GM13976 (cell line): ENCODE measurements at regions not wholly inside any gene's neighbourhood (a gene's known extent, or its start where the extent isn't known, plus 50 kb on each side); places are given as distances from the start of the nearest gene placed in this dataset.

Source experiments
- DNase-seq: peaks from one replicate; pipeline ENCODE4 v3.0.0; 2012; ENCODE audit warnings: low spot score
- in situ Hi-C: fragments of 300-500 bp; cut with MboI; formaldehyde crosslinking; loops from one replicate; pipeline ENCODE4 v1.12.0; 2022; ENCODE audit warnings: low sequenced_read_pairs, mixed read lengths, inconsistent platforms; ENCODE audit not compliant: unreplicated experiment
- TF ChIP-seq, protein P1 (sequence below): IDR thresholded peaks from 2 replicates; pipeline ENCODE4 v1.5.1; 2012; ENCODE audit warnings: borderline replicate concordance, mild to moderate bottlenecking; ENCODE audit not compliant: insufficient read depth; ENCODE audit errors: extremely low read depth, missing control alignments, control extremely low read depth

DNA sequence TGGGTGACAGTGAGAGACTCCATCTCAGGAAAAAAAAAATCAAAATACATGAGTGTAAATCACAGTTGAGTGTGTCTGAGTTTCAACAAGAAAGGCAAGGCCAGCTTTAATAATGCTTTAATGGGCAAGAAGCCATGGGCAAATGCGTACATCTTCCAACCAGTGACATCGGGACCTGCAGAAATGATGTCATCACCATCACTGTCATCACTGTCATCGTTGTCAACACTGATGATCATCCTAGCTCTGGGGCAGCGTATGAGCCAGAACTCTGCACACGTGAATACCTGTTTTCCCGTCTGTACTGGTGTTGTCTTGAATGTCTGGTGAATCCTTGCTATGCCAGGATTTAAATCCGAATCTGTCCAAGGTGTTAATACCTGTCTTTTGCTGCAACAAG is 712.5 kb downstream of the BRD1 start:
- TF ChIP-seq, protein P1, sequence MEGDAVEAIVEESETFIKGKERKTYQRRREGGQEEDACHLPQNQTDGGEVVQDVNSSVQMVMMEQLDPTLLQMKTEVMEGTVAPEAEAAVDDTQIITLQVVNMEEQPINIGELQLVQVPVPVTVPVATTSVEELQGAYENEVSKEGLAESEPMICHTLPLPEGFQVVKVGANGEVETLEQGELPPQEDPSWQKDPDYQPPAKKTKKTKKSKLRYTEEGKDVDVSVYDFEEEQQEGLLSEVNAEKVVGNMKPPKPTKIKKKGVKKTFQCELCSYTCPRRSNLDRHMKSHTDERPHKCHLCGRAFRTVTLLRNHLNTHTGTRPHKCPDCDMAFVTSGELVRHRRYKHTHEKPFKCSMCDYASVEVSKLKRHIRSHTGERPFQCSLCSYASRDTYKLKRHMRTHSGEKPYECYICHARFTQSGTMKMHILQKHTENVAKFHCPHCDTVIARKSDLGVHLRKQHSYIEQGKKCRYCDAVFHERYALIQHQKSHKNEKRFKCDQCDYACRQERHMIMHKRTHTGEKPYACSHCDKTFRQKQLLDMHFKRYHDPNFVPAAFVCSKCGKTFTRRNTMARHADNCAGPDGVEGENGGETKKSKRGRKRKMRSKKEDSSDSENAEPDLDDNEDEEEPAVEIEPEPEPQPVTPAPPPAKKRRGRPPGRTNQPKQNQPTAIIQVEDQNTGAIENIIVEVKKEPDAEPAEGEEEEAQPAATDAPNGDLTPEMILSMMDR: no peak
- in situ Hi-C loops: no loop called here
- DNase-seq: no peak

DNA sequence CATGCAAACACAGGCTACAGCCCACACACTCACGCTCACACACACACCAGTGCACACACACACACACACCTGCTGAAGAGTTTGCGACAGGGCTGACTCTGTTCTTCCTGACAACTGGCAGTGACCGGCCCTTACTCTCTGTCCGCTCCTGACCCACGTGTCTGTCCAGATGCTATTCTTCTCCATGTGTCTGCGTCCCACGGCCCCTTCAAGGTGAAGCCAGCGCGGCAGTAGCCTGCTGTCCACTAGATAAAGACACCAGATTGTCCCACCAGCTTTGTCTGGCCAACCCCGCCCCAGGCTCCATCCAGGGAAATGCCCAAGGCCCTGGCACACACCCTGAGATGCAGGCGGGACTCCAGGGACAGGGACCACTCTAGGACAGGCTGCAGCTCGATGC is 713.9 kb downstream of the BRD1 start:
- TF ChIP-seq, protein P1: no peak
- in situ Hi-C loops: no loop called here
- DNase-seq: no peak

DNA sequence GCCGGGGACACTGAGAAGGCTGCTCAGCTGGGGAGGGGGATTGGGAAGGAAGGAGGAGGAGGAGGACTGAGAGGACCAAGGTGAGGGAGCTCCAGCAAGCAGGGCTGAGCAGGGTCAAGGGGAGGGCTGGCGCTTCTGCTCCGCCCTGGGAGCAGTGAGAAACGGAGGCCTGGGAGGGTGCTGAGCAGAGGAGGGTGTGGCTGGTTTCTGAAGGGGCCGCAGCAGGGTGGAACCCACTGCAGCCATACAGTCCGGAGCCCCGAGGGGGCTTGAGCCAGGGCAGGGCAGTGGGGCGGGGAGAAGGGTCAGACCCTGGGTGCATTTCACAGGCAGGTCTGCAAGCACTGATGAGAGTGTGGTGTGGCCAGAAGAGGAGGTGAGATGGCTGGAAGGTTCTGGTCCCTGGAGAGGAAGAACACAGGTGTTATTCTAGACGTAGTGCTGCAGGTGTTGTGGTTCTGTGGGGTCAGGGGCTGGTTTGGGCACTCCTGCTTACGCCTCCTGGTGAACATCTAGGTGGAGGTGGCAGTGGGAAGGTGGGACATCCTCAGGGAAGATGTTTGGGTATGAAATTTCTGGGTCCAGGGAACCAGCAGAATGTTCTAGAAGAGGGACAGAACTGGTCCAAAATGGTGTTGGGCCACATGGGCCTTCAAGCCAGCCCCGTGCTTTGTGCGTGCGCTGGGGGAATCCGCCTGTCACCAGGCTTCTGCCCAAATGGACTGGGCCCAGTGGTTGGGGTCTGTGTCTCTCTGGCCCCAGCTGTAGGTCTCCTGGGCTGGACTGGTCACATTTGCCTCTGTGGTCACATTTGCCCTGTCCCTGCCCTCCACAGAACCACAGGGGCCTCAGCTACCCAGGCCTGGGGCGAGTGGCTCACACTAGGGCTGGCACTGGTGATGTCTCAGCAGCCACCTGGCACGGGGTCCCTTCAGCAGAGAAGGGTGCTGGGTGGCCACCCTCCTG is 714.7 kb downstream of the BRD1 start:
- in situ Hi-C loops: no loop called here
- TF ChIP-seq, protein P1: no peak
- DNase-seq: no peak

DNA sequence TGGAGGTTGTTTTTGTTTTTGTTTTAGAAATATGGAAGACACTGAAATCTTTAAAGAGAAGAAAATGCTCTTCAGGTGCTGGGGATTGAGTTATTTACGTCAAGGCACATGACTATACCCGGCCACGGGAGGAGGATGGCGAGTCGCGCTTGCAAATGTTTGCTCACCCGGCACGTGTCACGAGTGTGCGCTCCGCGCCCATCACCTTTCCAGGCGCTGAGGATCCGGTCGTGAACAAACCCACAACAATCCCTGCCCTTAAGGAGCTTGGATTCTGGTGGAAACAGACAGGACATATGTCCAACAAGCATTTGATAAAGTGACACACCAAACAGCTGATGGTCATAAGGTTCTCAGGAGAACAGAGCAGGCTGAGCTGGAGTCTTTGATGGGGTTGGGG is 715.5 kb downstream of the BRD1 start:
- in situ Hi-C loops: no loop called here
- DNase-seq: no peak
- TF ChIP-seq, protein P1: no peak

DNA sequence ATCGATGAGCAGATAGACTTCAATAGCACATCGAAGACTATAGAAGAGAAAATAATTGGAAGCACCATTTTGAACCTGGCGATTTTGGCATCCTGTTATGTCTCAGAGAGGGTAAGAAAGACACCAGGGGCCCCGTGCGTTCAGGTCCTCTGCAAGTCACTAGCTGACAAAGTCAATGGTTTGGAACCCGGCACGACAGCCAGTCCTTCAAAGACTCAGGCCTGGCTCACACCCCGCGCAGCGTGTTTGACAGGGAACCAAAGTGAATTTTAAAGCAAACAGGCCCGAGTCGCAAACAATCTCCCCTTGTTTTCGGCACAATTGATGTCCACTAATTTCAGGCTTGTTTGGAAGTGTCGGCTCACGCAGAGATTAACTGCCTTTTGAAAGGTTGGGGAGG is 716.6 kb downstream of the BRD1 start:
- in situ Hi-C loops: no loop called here
- TF ChIP-seq, protein P1: no peak
- DNase-seq: no peak

DNA sequence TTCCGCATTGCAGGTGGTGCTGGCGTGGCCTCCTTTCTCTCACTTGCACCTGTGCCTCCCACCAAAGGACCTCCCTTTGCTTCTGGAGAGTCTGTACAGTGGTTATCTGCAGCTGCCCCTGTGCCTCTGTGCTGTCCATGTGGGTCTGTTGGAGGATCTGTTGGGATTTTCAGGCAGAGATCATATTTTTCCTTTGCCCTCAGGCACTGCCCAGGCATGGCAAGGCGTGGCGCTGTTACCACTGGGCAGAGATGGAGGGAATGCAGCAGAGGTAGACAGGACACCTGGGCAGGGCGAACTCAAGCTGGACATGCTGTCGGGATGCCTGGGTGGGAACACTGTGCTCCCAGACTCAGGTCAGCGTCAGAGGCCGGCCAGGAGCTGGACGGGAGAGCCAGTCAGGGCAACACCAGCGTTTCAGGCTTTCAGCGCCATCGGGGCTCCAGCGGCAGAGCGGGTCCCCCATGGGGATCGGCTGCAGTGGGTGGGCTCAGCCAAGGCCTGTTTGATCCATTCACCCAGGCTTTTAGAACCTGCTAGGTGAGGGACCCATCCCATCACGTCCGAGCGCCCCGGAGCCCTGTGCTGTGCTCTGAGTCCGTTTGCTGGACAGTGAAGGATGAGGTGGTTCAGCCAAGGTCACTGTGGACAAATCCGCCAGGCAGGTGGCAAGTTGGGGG is 718.9 kb downstream of the BRD1 start:
- DNase-seq: no peak
- TF ChIP-seq, protein P1: no peak
- in situ Hi-C loops: no loop called here
